C4-2B (cell line): ENCODE measurements at regions not wholly inside any gene's neighbourhood (a gene's known extent, or its start where the extent isn't known, plus 50 kb on each side); places are given as distances from the start of the nearest gene placed in this dataset.

Experiments
- CTCF ChIP-seq: fragments of 450-650 bp; conservative IDR thresholded peaks from 2 replicates; pipeline ENCODE4 v1.5.1; 2017; ENCODE audit warnings: mild to moderate bottlenecking
- ZFX ChIP-seq: fragments of 450-650 bp; IDR thresholded peaks from 2 replicates; pipeline ENCODE4 v1.6.1; 2017

- no peak for TF ChIP-seq CTCF
- no peak for TF ChIP-seq ZFX
Measured at GRCh38 chr6:140533526-140533925, 1159.1 kb upstream of the CITED2 start.
